ENCODE measurements at regions not wholly inside any gene's neighbourhood (a gene's known extent, or its start where the extent isn't known, plus 50 kb on each side); places are given as distances from the start of the nearest gene placed in this dataset.
A peak's percentile ranks its signal among the peaks of the same experiment; 100 is the strongest.

- DNase-seq (ENCODE audit: insufficient read length, low spot score) (no peak), FAIRE-seq (no peak)
- TF ChIP-seq POLR2A (IDR thresholded peaks at IDR 0.05; ENCODE audit: low read depth, low read length) = no peak
These were observed 319.5 kb downstream of the CBLN4 start for GRCh38 chr20:55685841-55686240.

- no peak for DNase-seq (ENCODE audit: insufficient read length, low spot score)
- FAIRE-seq = no peak
- no peak for TF ChIP-seq POLR2A (IDR thresholded peaks at IDR 0.05; ENCODE audit: low read depth, low read length)
These were observed 319.9 kb downstream of the CBLN4 start for GRCh38 chr20:55685425-55685824.

- no peak for TF ChIP-seq POLR2A (IDR thresholded peaks at IDR 0.05; ENCODE audit: low read depth, low read length)
- FAIRE-seq = no peak
- DNase-seq (ENCODE audit: insufficient read length, low spot score) = no peak
These were observed 320.7 kb downstream of the CBLN4 start for GRCh38 chr20:55684578-55684977.

GRCh38 chr20:55678970-55679667 lies 326.2 kb downstream of the CBLN4 start:
- TF ChIP-seq POLR2A (IDR thresholded peaks at IDR 0.05; ENCODE audit: low read depth, low read length) = no peak
- FAIRE-seq (no peak), DNase-seq (ENCODE audit: insufficient read length, low spot score) (no peak)

- no peak for TF ChIP-seq POLR2A (IDR thresholded peaks at IDR 0.05; ENCODE audit: low read depth, low read length)
- no peak for DNase-seq (ENCODE audit: insufficient read length, low spot score)
- FAIRE-seq = no peak
These were observed 327.2 kb downstream of the CBLN4 start for GRCh38 chr20:55678126-55678525.

- no peak for FAIRE-seq
- TF ChIP-seq POLR2A (IDR thresholded peaks at IDR 0.05; ENCODE audit: low read depth, low read length) = no peak
- no peak for DNase-seq (ENCODE audit: insufficient read length, low spot score)
These were observed 328.3 kb downstream of the CBLN4 start for GRCh38 chr20:55677011-55677410.

GRCh38 chr20:55676097-55676496 lies 329.2 kb downstream of the CBLN4 start:
- TF ChIP-seq POLR2A (IDR thresholded peaks at IDR 0.05; ENCODE audit: low read depth, low read length) = no peak
- DNase-seq (ENCODE audit: insufficient read length, low spot score) (no peak), FAIRE-seq (no peak)

- FAIRE-seq (no peak), DNase-seq (ENCODE audit: insufficient read length, low spot score) (no peak)
- TF ChIP-seq POLR2A (IDR thresholded peaks at IDR 0.05; ENCODE audit: low read depth, low read length) = no peak
These were observed 336.7 kb downstream of the CBLN4 start for GRCh38 chr20:55668631-55669030.

- no peak for FAIRE-seq
- no peak for DNase-seq (ENCODE audit: insufficient read length, low spot score)
- TF ChIP-seq POLR2A (IDR thresholded peaks at IDR 0.05; ENCODE audit: low read depth, low read length) = no peak
These were observed 337.4 kb downstream of the CBLN4 start for GRCh38 chr20:55667955-55668354.

- FAIRE-seq = no peak
- TF ChIP-seq POLR2A (IDR thresholded peaks at IDR 0.05; ENCODE audit: low read depth, low read length) = no peak
- DNase-seq (ENCODE audit: insufficient read length, low spot score) = no peak
These were observed 338.3 kb downstream of the CBLN4 start for GRCh38 chr20:55667024-55667423.

- no peak for TF ChIP-seq POLR2A (IDR thresholded peaks at IDR 0.05; ENCODE audit: low read depth, low read length)
- DNase-seq (ENCODE audit: insufficient read length, low spot score) (no peak), FAIRE-seq (no peak)
These were observed 349.0 kb downstream of the CBLN4 start for GRCh38 chr20:55656231-55656775.

- DNase-seq (ENCODE audit: insufficient read length, low spot score) = no peak
- FAIRE-seq = no peak
- TF ChIP-seq POLR2A (IDR thresholded peaks at IDR 0.05; ENCODE audit: low read depth, low read length) = no peak
These were observed 354.5 kb downstream of the CBLN4 start for GRCh38 chr20:55650657-55651360.

- peak; percentile 83 for FAIRE-seq
- DNase-seq (ENCODE audit: insufficient read length, low spot score) = no peak
- no peak for TF ChIP-seq POLR2A (IDR thresholded peaks at IDR 0.05; ENCODE audit: low read depth, low read length)
These were observed 356.1 kb downstream of the CBLN4 start for GRCh38 chr20:55649254-55649653.

GRCh38 chr20:55646851-55647250 lies 358.5 kb downstream of the CBLN4 start:
- no peak for TF ChIP-seq POLR2A (IDR thresholded peaks at IDR 0.05; ENCODE audit: low read depth, low read length)
- no peak for DNase-seq (ENCODE audit: insufficient read length, low spot score)
- no peak for FAIRE-seq

- no peak for FAIRE-seq
- no peak for DNase-seq (ENCODE audit: insufficient read length, low spot score)
- no peak for TF ChIP-seq POLR2A (IDR thresholded peaks at IDR 0.05; ENCODE audit: low read depth, low read length)
These were observed 363.8 kb downstream of the CBLN4 start for GRCh38 chr20:55641497-55641896.
